B cell (primary cell): ENCODE measurements at regions not wholly inside any gene's neighbourhood (a gene's known extent, or its start where the extent isn't known, plus 50 kb on each side); places are given as distances from the start of the nearest gene placed in this dataset.

ENCODE experiments used
- CTCF ChIP-seq: fragments of 200-600 bp; IDR thresholded peaks from one replicate; pipeline ENCODE4 v1.8.0; 2022; ENCODE audit warnings: antibody characterized with exemption, mild to moderate bottlenecking
- EZH2 ChIP-seq: IDR thresholded peaks from 2 replicates; pipeline ENCODE4 v1.6.1; 2012; ENCODE audit warnings: borderline replicate concordance, low read depth, mild to moderate bottlenecking, moderate library complexity, low read length; ENCODE audit not compliant: insufficient read depth, poor library complexity, severe bottlenecking

- TF ChIP-seq CTCF: no peak
- no peak for TF ChIP-seq EZH2
These were observed 213.0 kb downstream of the BUB3 start for GRCh38 chr10:123367195-123367594.
